Mucosa of descending colon (tissue), 3 donors: ENCODE measurements at regions not wholly inside any gene's neighbourhood (a gene's known extent, or its start where the extent isn't known, plus 50 kb on each side); places are given as distances from the start of the nearest gene placed in this dataset.

Source experiments
- ATAC-seq: fragments of 200-7000 bp; cut with Tn5 transposase; one replicate; pipeline ENCODE4 v1.9.1; 2020; ENCODE audit warnings: mild to moderate bottlenecking, moderate library complexity
- DNase-seq, 3 donors: peaks; one replicate each; pipeline ENCODE4 v3.0.0-alpha.2; 2020
- H3K36me3 ChIP-seq: fragments of 200-600 bp; one replicate; pipeline ENCODE4 v1.8.0; 2021; ENCODE audit warnings: low read depth, mild to moderate bottlenecking
- H3K4me1 ChIP-seq: fragments of 200-600 bp; one replicate; pipeline ENCODE4 v1.8.0; 2021; ENCODE audit warnings: low read depth, mild to moderate bottlenecking
- H3K4me3 ChIP-seq: fragments of 200-600 bp; one replicate; pipeline ENCODE4 v1.8.0; 2021; ENCODE audit warnings: mild to moderate bottlenecking
- H3K9me3 ChIP-seq: fragments of 200-600 bp; one replicate; pipeline ENCODE4 v1.8.0; 2021; ENCODE audit warnings: mild to moderate bottlenecking
- CTCF ChIP-seq: fragments of 200-600 bp; IDR thresholded peaks from one replicate; pipeline ENCODE4 v1.8.0; 2022; ENCODE audit warnings: antibody characterized with exemption, mild to moderate bottlenecking
- intact Hi-C, 2 donors: fragments of 100-400 bp; cut with DNase I in 1 of 2; cut with micrococcal nuclease in 1 of 2; formaldehyde crosslinking; loops; one replicate each; pipeline versions ENCODE4 v1.11.0 to v1.11.1; 2022; cut with DNase I, micrococcal nuclease
- donor health status: DM: no; HTN: no; CAD: no; lungs with moderate emphysema.
- donor health status: DM: no; HTN: no; CAD: no.
- donor health status: DM: no; HTN: yes; CAD: no.

- no peak for TF ChIP-seq CTCF
- intact Hi-C loops: no loop called here
- no peak for ATAC-seq
Observed at GRCh38 chr12:111150921-111151840, 217.7 kb downstream of the PHETA1 start.

GRCh38 chr12:111150360-111150759 lies 218.5 kb downstream of the PHETA1 start:
- Histone ChIP-seq H3K4me3 (no peak overlapping the region), H3K9me3 (no peaks in the 10 kb centered on the region), H3K4me1 (no peaks in the 10 kb centered on the region), H3K36me3 (no peaks in the 10 kb centered on the region)
- ATAC-seq (no peak), DNase-seq (no peak)
- no peak for TF ChIP-seq CTCF
- intact Hi-C loops: no loop called here

More at GRCh38 chr12:111150921-111151840, 217.7 kb downstream of the PHETA1 start:
- Histone ChIP-seq H3K4me1 (no peaks in the 10 kb centered on the region), H3K9me3 (no peaks in the 10 kb centered on the region), H3K4me3 (no peak overlapping the region), H3K36me3 (no peaks in the 10 kb centered on the region)
- no peak for DNase-seq

- H3K36me3 ChIP-seq: no peaks in the 10 kb centered on the region
- H3K4me1 ChIP-seq: no peaks in the 10 kb centered on the region
- TF ChIP-seq CTCF: no peak
- H3K4me3 ChIP-seq: no peak overlapping the region
- intact Hi-C loops: no loop called here
- ATAC-seq: no peak
- DNase-seq: no peak
- H3K9me3 ChIP-seq: no peaks in the 10 kb centered on the region
Observed at GRCh38 chr12:111149299-111149698, 219.6 kb downstream of the PHETA1 start.

- intact Hi-C loops: no loop called here
- no peak for ATAC-seq
- TF ChIP-seq CTCF: no peak
Observed at GRCh38 chr12:111148005-111148404, 220.9 kb downstream of the PHETA1 start.

GRCh38 chr12:111143271-111143670 lies 222.9 kb upstream of the MYL2 start:
- intact Hi-C loops: no loop called here
- H3K4me3 ChIP-seq: no peak overlapping the region
- no peaks in the 10 kb centered on the region for H3K36me3 ChIP-seq
- DNase-seq (no peak), ATAC-seq (no peak)
- H3K4me1 ChIP-seq: no peaks in the 10 kb centered on the region
- H3K9me3 ChIP-seq: no peaks in the 10 kb centered on the region
- no peak for TF ChIP-seq CTCF

More at GRCh38 chr12:111148005-111148404, 220.9 kb downstream of the PHETA1 start:
- Histone ChIP-seq H3K4me1 (no peaks in the 10 kb centered on the region), H3K9me3 (no peaks in the 10 kb centered on the region), H3K4me3 (no peak overlapping the region), H3K36me3 (no peaks in the 10 kb centered on the region)
- no peak for DNase-seq
